Stomach smooth muscle (tissue), 2 donors: ENCODE measurements at regions not wholly inside any gene's neighbourhood (a gene's known extent, or its start where the extent isn't known, plus 50 kb on each side); places are given as distances from the start of the nearest gene placed in this dataset.

ENCODE experiments used
- H3K27ac ChIP-seq: one replicate; pipeline ENCODE4 v1.7.0; 2013; ENCODE audit warnings: mild to moderate bottlenecking, low read length, inconsistent platforms
- H3K27me3 ChIP-seq, 2 donors: one replicate each; pipeline ENCODE4 v1.7.0; 2013; ENCODE audit warnings: low read length in 2 of 2; ENCODE audit not compliant: insufficient read depth in 2 of 2, control insufficient read depth in 1 of 2
- H3K36me3 ChIP-seq, 2 donors: one replicate each; pipeline ENCODE4 v1.7.0; 2013; ENCODE audit warnings: low read length in 2 of 2; ENCODE audit not compliant: control insufficient read depth in 2 of 2, insufficient read depth in 2 of 2
- H3K4me1 ChIP-seq: one replicate; pipeline ENCODE4 v1.7.0; 2013; ENCODE audit warnings: low read length; ENCODE audit not compliant: control insufficient read depth, insufficient read depth
- H3K4me3 ChIP-seq, 2 donors: one replicate each; pipeline ENCODE4 v1.7.0; 2013; ENCODE audit warnings: low read length in 2 of 2
- H3K9ac ChIP-seq, 2 donors: one replicate each; pipeline ENCODE4 v1.7.0; 2013; ENCODE audit warnings: low read length in 2 of 2, mild to moderate bottlenecking in 1 of 2
- H3K9me3 ChIP-seq, 2 donors: one replicate each; pipeline ENCODE4 v1.7.0; 2013; ENCODE audit warnings: low read length in 2 of 2; ENCODE audit not compliant: control insufficient read depth in 2 of 2
- donor health status: healthy.
- donor health status: Pancreatic carcinoma.

GRCh38 chr3:30495172-30496065 lies 111.0 kb upstream of the TGFBR2 start:
- Histone ChIP-seq H3K4me1 (peaks cover 13% of the 10 kb centered on the region), H3K9me3 (no peaks in the 10 kb centered on the region), H3K27ac (peak overlapping the region; percentile 83), H3K4me3 (no peak overlapping the region), H3K36me3 (no peaks in the 10 kb centered on the region), H3K27me3 (no peaks in the 10 kb centered on the region), H3K9ac (peak overlapping the region in 1 of 2 donors; percentile 46)

DNA sequence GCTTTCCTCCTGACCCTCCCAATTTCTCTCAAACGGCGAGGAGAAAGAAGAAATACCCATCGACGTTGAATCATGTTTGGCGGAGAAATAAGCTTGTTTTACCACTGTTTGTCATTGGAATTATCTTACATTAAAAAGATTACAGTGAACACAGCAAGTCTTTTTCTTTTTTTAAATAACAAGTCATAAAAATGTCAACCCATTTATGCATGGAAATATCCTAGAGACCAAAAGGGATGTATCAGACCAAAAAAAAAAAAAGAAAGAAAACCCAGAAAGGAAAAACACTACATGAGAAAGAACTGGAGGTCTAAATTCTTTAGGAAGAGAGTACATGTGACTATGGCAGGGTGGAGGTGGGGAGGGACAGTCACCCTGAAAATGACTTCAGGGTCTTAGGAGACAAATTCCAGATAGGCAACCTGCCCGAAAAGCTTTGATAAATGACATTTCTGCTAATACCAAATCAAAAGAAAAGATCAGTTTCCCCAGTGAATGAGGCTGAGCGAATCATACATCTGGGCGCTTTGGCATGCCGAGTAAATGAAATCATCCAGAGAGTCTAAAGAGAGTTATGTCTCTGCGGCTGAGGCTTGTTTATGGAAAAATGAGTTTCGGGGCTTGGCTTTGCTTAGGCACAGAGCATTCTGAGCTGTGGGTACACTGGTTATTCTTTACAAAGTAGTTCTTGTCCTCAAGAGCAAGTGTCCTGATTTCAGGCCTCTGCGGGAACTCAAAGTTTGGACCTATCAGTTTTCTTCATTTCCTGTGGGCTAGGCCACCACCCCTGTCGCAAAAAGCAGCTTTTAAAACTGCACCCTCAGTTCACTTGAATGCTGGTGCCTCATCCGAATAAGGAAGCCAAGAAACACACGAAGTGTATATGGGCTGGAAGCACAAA lies 110.1 kb upstream of the TGFBR2 start:
- Histone ChIP-seq H3K4me1 (peaks cover 13% of the 10 kb centered on the region), H3K27ac (peak overlapping the region; percentile 83)

GRCh38 chr3:30498587-30498967 lies 107.8 kb upstream of the TGFBR2 start:
- Histone ChIP-seq H3K4me3 (no peak overlapping the region), H3K9me3 (no peaks in the 10 kb centered on the region), H3K36me3 (no peaks in the 10 kb centered on the region), H3K27ac (peak overlapping the region; percentile 11), H3K27me3 (no peaks in the 10 kb centered on the region), H3K9ac (no peak overlapping the region), H3K4me1 (peaks cover 13% of the 10 kb centered on the region)

More for the DNA sequence above, 110.1 kb upstream of the TGFBR2 start:
- no peaks in the 10 kb centered on the region for H3K36me3 ChIP-seq
- peak overlapping the region; percentile 29 to 46 for H3K9ac ChIP-seq
- H3K9me3 ChIP-seq, result no peaks in the 10 kb centered on the region
- peak overlapping the region in 1 of 2 donors; percentile 0 for H3K4me3 ChIP-seq
- H3K27me3 ChIP-seq, result no peaks in the 10 kb centered on the region

GRCh38 chr3:30500666-30501399 lies 105.6 kb upstream of the TGFBR2 start:
- H3K27me3 ChIP-seq, result no peaks in the 10 kb centered on the region
- H3K36me3 ChIP-seq, result no peaks in the 10 kb centered on the region
- no peak overlapping the region for H3K27ac ChIP-seq
- no peaks in the 10 kb centered on the region for H3K9me3 ChIP-seq
- H3K4me3 ChIP-seq, result no peak overlapping the region
- no peak overlapping the region for H3K9ac ChIP-seq
- H3K4me1 ChIP-seq, result peaks cover 10% of the 10 kb centered on the region

DNA sequence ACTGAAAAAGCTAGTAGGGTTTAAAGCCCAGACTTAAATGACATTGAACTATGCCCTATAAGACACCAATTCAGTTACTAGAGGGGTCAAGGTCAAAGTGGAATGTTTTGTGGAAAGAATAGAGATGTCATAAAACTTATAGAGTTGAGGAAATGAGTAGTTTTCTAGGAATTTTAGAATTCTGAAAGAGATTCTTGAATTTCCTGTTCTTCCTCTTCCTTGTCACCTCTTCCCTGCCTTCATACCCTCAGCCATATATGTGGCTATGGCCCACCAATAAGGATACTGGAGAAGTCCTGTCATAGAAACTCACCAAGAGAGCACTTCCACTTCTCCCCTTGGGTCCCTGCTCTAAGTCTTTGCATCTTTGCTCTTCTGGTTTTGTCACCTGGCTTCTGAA lies 104.9 kb upstream of the TGFBR2 start:
- no peak overlapping the region for H3K9ac ChIP-seq

DNA sequence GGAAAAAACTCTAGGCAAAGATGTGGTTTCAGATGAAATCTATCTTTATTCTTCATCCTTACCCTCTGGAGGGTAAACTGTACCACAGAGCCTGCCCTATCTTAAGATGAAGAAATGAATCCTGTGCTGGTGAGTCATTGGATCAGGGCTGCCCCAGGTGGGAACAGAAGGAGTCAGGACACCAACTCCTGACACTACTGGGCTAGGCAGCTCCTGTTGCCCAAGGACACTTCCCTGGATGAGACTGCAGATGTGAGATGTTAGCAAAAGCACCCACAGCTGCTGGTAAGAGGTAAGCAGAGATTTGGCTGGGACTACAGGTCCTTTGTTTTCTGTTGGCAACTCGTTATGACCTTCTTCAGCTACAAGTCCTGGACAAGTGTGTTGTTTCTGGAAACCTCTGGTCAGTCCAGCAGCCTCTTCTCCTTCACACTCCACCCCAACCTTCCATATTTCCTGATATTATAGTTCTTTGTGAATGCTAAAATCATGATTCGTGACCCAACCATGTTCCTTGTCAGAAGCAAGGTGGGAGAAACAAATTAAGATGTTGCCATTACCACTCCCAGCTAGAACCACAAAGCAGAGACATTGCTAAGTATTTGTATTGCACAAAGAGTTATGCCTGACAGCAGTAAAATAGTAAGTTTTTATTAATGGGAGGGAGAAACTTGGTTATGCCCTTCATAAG lies 104.2 kb upstream of the TGFBR2 start:
- Histone ChIP-seq H3K9ac (no peak overlapping the region), H3K36me3 (no peaks in the 10 kb centered on the region), H3K9me3 (no peaks in the 10 kb centered on the region), H3K27ac (no peak overlapping the region), H3K27me3 (no peaks in the 10 kb centered on the region), H3K4me3 (no peak overlapping the region), H3K4me1 (peaks cover 4% of the 10 kb centered on the region)

More for the DNA sequence above, 104.9 kb upstream of the TGFBR2 start:
- no peak overlapping the region for H3K4me3 ChIP-seq
- peaks cover 7% of the 10 kb centered on the region for H3K4me1 ChIP-seq
- H3K9me3 ChIP-seq, result no peaks in the 10 kb centered on the region
- no peak overlapping the region for H3K27ac ChIP-seq
- H3K27me3 ChIP-seq, result no peaks in the 10 kb centered on the region
- H3K36me3 ChIP-seq, result no peaks in the 10 kb centered on the region

- Histone ChIP-seq H3K36me3 (no peaks in the 10 kb centered on the region), H3K9me3 (no peaks in the 10 kb centered on the region), H3K4me1 (peaks cover 4% of the 10 kb centered on the region), H3K27me3 (no peaks in the 10 kb centered on the region), H3K9ac (no peak overlapping the region), H3K27ac (no peak overlapping the region), H3K4me3 (no peak overlapping the region)
Measured at GRCh38 chr3:30502742-30503073, 103.7 kb upstream of the TGFBR2 start.

GRCh38 chr3:30503446-30503845 lies 103.0 kb upstream of the TGFBR2 start:
- no peak overlapping the region for H3K9ac ChIP-seq
- H3K27me3 ChIP-seq, result no peaks in the 10 kb centered on the region
- H3K4me1 ChIP-seq, result peaks cover 4% of the 10 kb centered on the region
- no peaks in the 10 kb centered on the region for H3K36me3 ChIP-seq
- no peak overlapping the region for H3K4me3 ChIP-seq
- no peak overlapping the region for H3K27ac ChIP-seq
- H3K9me3 ChIP-seq, result no peaks in the 10 kb centered on the region

DNA sequence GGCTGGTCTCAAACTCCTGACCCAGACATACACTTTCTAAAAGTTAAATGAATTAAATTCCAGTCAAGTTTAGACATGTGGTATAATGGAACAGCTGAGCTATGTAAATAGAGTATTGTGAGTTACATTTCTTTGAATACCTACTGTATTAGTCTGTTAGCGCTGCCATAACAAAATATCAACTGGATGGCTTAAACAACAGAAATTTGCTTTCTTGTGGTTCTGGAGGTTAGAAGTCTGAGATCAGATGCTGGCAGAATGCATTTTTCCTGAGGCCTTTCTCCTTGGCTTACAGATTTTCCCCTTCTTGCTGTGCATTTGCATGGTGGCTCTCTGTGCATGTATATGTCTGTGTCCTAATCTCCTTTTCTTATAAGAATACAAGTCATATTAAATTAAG lies 101.5 kb upstream of the TGFBR2 start:
- no peaks in the 10 kb centered on the region for H3K36me3 ChIP-seq
- no peak overlapping the region for H3K9ac ChIP-seq
- no peaks in the 10 kb centered on the region for H3K9me3 ChIP-seq
- H3K27me3 ChIP-seq, result no peaks in the 10 kb centered on the region
- no peaks in the 10 kb centered on the region for H3K4me1 ChIP-seq
- H3K27ac ChIP-seq, result no peak overlapping the region
- no peak overlapping the region for H3K4me3 ChIP-seq
